HCT116 (cell line): ENCODE measurements at regions not wholly inside any gene's neighbourhood (a gene's known extent, or its start where the extent isn't known, plus 50 kb on each side); places are given as distances from the start of the nearest gene placed in this dataset.

Source experiments
- ATAC-seq: fragments of 200-7000 bp; cut with Tn5 transposase; 2 replicates; pipeline ENCODE4 v1.9.1; 2020; ENCODE audit warnings: mild to moderate bottlenecking, moderate library complexity
- BruUV-seq: library from RNA; stranded (reverse); fragments of 400-500 nt; replicated peaks from 2 replicates; lab custom pipeline; 2021; lab: Mats Ljungman, UMichigan
- CTCF ChIA-PET: fragments of 300-600 bp; sonication (Branson Sonifier 250); formaldehyde crosslinking; loops from one replicate; lab custom pipeline; 2021; ENCODE audit warnings: antibody characterized with exemption; lab: Charles Lee
- POLR2A ChIA-PET: fragments of 300-600, 350-600 bp; sonication (Branson Sonifier 250); formaldehyde crosslinking; loops from one replicate; lab custom pipeline; 2021; ENCODE audit warnings: antibody characterized with exemption; lab: Charles Lee
- RAD21 ChIA-PET, 2 experiments: fragments of 300-600 bp; sonication (Branson Sonifier 250); formaldehyde crosslinking; loops; one replicate each; lab custom pipeline; 2023; ENCODE audit warnings: low total read pairs in 2 of 2; ENCODE audit not compliant: uncharacterized antibody in 2 of 2, unreplicated experiment in 2 of 2, low non-redundant PET in 1 of 2; lab: Charles Lee
- DNase-seq: peaks from one replicate; pipeline ENCODE4 v3.0.0-alpha.2; 2010; ENCODE audit warnings: low read depth, low spot score
- H2AFZ ChIP-seq: fragments of 200-600 bp; shearing (Covaris generic), sonication (generic); 2 replicates; pipeline ENCODE4 v1.6.1; 2017; ENCODE audit warnings: low read depth, mixed run types, mixed read lengths, antibody characterized with exemption, low read length; ENCODE audit not compliant: poor library complexity, severe bottlenecking
- H3K27ac ChIP-seq: 2 replicates; pipeline ENCODE4 v1.5.1; 2012; ENCODE audit warnings: low read depth, low read length
- H3K27me3 ChIP-seq: fragments of 200-600 bp; sonication (generic); 2 replicates; pipeline ENCODE4 v1.6.1; 2016; ENCODE audit warnings: mixed run types, low read length, mixed read lengths; ENCODE audit not compliant: insufficient read depth
- H3K36me3 ChIP-seq, 2 experiments: fragments of 200-500 bp in 1 of 2; fragments of 200-600 bp in 1 of 2; sonication (Bioruptor generic) in 1 of 2; sonication (generic) in 1 of 2; 2 replicates each; pipeline versions ENCODE4 v1.5.1 to v1.6.1; 2014 to 2016; ENCODE audit warnings: low read length in 2 of 2, inconsistent platforms in 1 of 2, mixed read lengths in 1 of 2, mixed run types in 1 of 2; ENCODE audit not compliant: insufficient read depth in 2 of 2, control insufficient read depth in 1 of 2
- H3K4me1 ChIP-seq, 2 experiments: fragments of 200-600 bp in 1 of 2; sonication (generic) in 1 of 2; 2 replicates each; pipeline versions ENCODE4 v1.5.1 to v1.6.1; 2012 to 2017; ENCODE audit warnings: low read length in 2 of 2, inconsistent platforms in 1 of 2, mild to moderate bottlenecking in 1 of 2, mixed read lengths in 1 of 2, mixed run types in 1 of 2, moderate library complexity in 1 of 2; ENCODE audit not compliant: insufficient read depth in 2 of 2, control insufficient read depth in 1 of 2
- H3K4me2 ChIP-seq: fragments of 200-600 bp; sonication (generic); 2 replicates; pipeline ENCODE4 v1.6.1; 2017; ENCODE audit warnings: mixed run types, low read length, mixed read lengths
- H3K4me3 ChIP-seq, 2 experiments: fragments of 200-600 bp in 1 of 2; sonication (generic) in 1 of 2; replicated peaks in 1 of 2; 2 replicates each; pipeline ENCODE4 v1.5.1; 2011 to 2016; ENCODE audit warnings: low read length in 2 of 2, control low read depth in 1 of 2, low read depth in 1 of 2, mild to moderate bottlenecking in 1 of 2, mixed read lengths in 1 of 2, mixed run types in 1 of 2
- H3K79me2 ChIP-seq: fragments of 200-600 bp; sonication (generic); 2 replicates; pipeline ENCODE4 v1.6.1; 2017; ENCODE audit warnings: mild to moderate bottlenecking, mixed run types, low read length, moderate library complexity, mixed read lengths; ENCODE audit not compliant: insufficient read depth
- H3K9ac ChIP-seq: fragments of 200-600 bp; sonication (generic); 2 replicates; pipeline ENCODE4 v1.6.1; 2016; ENCODE audit warnings: low read length, mixed read lengths
- H3K9me2 ChIP-seq: fragments of 200-600 bp; sonication (generic), shearing (Covaris generic); 2 replicates; pipeline ENCODE4 v1.6.1; 2017; ENCODE audit warnings: mixed run types, mild to moderate bottlenecking, moderate library complexity; ENCODE audit not compliant: insufficient read depth
- H3K9me3 ChIP-seq, 2 experiments: fragments of 200-500 bp in 1 of 2; fragments of 200-600 bp in 1 of 2; sonication (Bioruptor generic) in 1 of 2; sonication (generic) in 1 of 2; 2 replicates each; pipeline ENCODE4 v1.6.1; 2014 to 2017; ENCODE audit warnings: low read length in 2 of 2, mixed read lengths in 2 of 2, inconsistent platforms in 1 of 2, low read depth in 1 of 2, mild to moderate bottlenecking in 1 of 2, mixed run types in 1 of 2, moderate library complexity in 1 of 2; ENCODE audit not compliant: control insufficient read depth in 1 of 2, insufficient read depth in 1 of 2
- H4K20me1 ChIP-seq: fragments of 200-600 bp; sonication (generic), shearing (Covaris generic); 2 replicates; pipeline ENCODE4 v1.6.1; 2017; ENCODE audit warnings: mixed run types, mild to moderate bottlenecking, moderate library complexity; ENCODE audit not compliant: insufficient read depth
- EGR1 ChIP-seq: IDR thresholded peaks from 2 replicates; pipeline ENCODE4 v1.6.1; 2012; ENCODE audit warnings: low read depth
- EZH2 ChIP-seq: fragments of 200-600 bp; sonication (generic); IDR thresholded peaks from 2 replicates; pipeline ENCODE4 v1.6.1; 2017; ENCODE audit warnings: antibody characterized with exemption, mixed run types
- EZH2phosphoT487 ChIP-seq: fragments of 200-600 bp; IDR thresholded peaks from 2 replicates; pipeline ENCODE4 v1.6.1; 2018; ENCODE audit warnings: antibody characterized with exemption, borderline replicate concordance
- JUND ChIP-seq: IDR thresholded peaks from 2 replicates; pipeline ENCODE4 v1.6.1; 2012
- POLR2A ChIP-seq: IDR thresholded peaks from 2 replicates; pipeline ENCODE4 v1.7.0; 2011; ENCODE audit warnings: borderline replicate concordance; ENCODE audit not compliant: insufficient read depth, insufficient read length; ENCODE audit errors: extremely low read depth
- POLR2AphosphoS5 ChIP-seq: IDR thresholded peaks from 2 replicates; pipeline ENCODE4 v1.6.1; 2011; ENCODE audit warnings: mild to moderate bottlenecking, low read depth, low read length, moderate library complexity
- RAD21 ChIP-seq: IDR thresholded peaks from 2 replicates; pipeline ENCODE4 v1.6.1; 2012; ENCODE audit warnings: low read depth, mild to moderate bottlenecking
- SIN3A ChIP-seq: IDR thresholded peaks from 2 replicates; pipeline ENCODE4 v1.6.1; 2012; ENCODE audit warnings: low read depth
- SP1 ChIP-seq: IDR thresholded peaks from 2 replicates; pipeline ENCODE4 v1.6.1; 2012; ENCODE audit warnings: low read depth
- TCF7L2 ChIP-seq: IDR thresholded peaks from 2 replicates; pipeline ENCODE4 v1.7.0; 2011; ENCODE audit warnings: borderline replicate concordance, inconsistent platforms; ENCODE audit not compliant: insufficient read depth, insufficient read length; ENCODE audit errors: extremely low read depth
- ZNF274 ChIP-seq: fragments of 200-500 bp; sonication (Bioruptor generic); IDR thresholded peaks from 2 replicates; pipeline ENCODE4 v1.6.1; 2014; ENCODE audit warnings: mild to moderate bottlenecking, low read depth, low read length, inconsistent platforms
- intact Hi-C: fragments of 100-400 bp; cut with micrococcal nuclease; formaldehyde crosslinking; loops from 2 replicates; pipeline ENCODE4 v1.10.0; 2022
- TF ChIP-seq, protein P1 (sequence below): IDR thresholded peaks from 2 replicates; pipeline ENCODE4 v1.6.1; 2012
- TF ChIP-seq, protein P2 (sequence below), 3 experiments: fragments of 200-600 bp in 1 of 3; sonication (generic) in 1 of 3; IDR thresholded peaks in 2 of 3; conservative IDR thresholded peaks in 1 of 3; 2 replicates each; pipeline ENCODE4 v1.5.1; 2012 to 2017; ENCODE audit warnings: low read depth in 2 of 3, low read length in 2 of 3, antibody characterized with exemption in 1 of 3, borderline replicate concordance in 1 of 3, control low read depth in 1 of 3, mild to moderate bottlenecking in 1 of 3, mixed read lengths in 1 of 3, mixed run types in 1 of 3, moderate library complexity in 1 of 3; ENCODE audit not compliant: insufficient read depth in 1 of 3
- TF ChIP-seq, protein P3 (sequence below): IDR thresholded peaks from 2 replicates; pipeline ENCODE4 v1.6.1; 2012
- TF ChIP-seq, protein P4 (sequence below): IDR thresholded peaks from 2 replicates; pipeline ENCODE4 v1.6.1; 2012; ENCODE audit warnings: low read depth
- TF ChIP-seq, protein P5 (sequence below): IDR thresholded peaks from 2 replicates; pipeline ENCODE4 v1.6.1; 2011; ENCODE audit warnings: mild to moderate bottlenecking, low read length, moderate library complexity; ENCODE audit not compliant: insufficient replicate concordance; ENCODE audit errors: extremely low read depth

DNA sequence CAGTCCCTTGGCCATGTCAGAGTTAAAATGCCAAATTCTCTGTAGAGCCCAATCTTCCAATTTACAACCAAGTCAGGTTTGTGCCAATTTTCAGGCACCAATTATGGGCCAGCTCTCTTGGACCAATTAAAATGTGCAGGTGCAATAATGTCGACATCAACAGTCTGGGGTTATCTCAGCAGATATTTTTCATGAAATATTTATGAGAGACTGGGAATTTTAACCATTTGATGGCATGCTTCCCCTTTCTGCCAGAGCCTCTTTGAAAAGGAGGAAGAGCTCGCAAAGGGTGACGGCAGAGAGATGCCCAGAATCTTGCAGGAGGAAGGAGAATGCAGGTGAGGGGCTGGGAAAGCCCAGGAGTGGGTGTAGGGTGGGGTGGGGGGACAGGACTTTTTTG lies 100.8 kb upstream of the SYT13 start:
- TF ChIP-seq, protein P1, sequence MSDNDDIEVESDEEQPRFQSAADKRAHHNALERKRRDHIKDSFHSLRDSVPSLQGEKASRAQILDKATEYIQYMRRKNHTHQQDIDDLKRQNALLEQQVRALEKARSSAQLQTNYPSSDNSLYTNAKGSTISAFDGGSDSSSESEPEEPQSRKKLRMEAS: no peak
- TF ChIP-seq POLR2A (no peak), EGR1 (no peak), EZH2phosphoT487 (no peak), ZNF274 (no peak), JUND (no peak), SIN3A (no peak), RAD21 (no peak), EZH2 (no peak), POLR2AphosphoS5 (no peak), SP1 (no peak), TCF7L2 (no peak)
- TF ChIP-seq, protein P2, sequence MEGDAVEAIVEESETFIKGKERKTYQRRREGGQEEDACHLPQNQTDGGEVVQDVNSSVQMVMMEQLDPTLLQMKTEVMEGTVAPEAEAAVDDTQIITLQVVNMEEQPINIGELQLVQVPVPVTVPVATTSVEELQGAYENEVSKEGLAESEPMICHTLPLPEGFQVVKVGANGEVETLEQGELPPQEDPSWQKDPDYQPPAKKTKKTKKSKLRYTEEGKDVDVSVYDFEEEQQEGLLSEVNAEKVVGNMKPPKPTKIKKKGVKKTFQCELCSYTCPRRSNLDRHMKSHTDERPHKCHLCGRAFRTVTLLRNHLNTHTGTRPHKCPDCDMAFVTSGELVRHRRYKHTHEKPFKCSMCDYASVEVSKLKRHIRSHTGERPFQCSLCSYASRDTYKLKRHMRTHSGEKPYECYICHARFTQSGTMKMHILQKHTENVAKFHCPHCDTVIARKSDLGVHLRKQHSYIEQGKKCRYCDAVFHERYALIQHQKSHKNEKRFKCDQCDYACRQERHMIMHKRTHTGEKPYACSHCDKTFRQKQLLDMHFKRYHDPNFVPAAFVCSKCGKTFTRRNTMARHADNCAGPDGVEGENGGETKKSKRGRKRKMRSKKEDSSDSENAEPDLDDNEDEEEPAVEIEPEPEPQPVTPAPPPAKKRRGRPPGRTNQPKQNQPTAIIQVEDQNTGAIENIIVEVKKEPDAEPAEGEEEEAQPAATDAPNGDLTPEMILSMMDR (IDR thresholded peaks at IDR 0.05 in 2 of 3, conservative IDR thresholded peaks at IDR 0.05 in 1 of 3; ENCODE audit: borderline replicate concordance in 1 of 3, insufficient read depth in 1 of 3, low read depth in 2 of 3, low read length in 2 of 3): no peak
- TF ChIP-seq, protein P3, sequence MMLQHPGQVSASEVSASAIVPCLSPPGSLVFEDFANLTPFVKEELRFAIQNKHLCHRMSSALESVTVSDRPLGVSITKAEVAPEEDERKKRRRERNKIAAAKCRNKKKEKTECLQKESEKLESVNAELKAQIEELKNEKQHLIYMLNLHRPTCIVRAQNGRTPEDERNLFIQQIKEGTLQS: no peak
- TF ChIP-seq, protein P4, sequence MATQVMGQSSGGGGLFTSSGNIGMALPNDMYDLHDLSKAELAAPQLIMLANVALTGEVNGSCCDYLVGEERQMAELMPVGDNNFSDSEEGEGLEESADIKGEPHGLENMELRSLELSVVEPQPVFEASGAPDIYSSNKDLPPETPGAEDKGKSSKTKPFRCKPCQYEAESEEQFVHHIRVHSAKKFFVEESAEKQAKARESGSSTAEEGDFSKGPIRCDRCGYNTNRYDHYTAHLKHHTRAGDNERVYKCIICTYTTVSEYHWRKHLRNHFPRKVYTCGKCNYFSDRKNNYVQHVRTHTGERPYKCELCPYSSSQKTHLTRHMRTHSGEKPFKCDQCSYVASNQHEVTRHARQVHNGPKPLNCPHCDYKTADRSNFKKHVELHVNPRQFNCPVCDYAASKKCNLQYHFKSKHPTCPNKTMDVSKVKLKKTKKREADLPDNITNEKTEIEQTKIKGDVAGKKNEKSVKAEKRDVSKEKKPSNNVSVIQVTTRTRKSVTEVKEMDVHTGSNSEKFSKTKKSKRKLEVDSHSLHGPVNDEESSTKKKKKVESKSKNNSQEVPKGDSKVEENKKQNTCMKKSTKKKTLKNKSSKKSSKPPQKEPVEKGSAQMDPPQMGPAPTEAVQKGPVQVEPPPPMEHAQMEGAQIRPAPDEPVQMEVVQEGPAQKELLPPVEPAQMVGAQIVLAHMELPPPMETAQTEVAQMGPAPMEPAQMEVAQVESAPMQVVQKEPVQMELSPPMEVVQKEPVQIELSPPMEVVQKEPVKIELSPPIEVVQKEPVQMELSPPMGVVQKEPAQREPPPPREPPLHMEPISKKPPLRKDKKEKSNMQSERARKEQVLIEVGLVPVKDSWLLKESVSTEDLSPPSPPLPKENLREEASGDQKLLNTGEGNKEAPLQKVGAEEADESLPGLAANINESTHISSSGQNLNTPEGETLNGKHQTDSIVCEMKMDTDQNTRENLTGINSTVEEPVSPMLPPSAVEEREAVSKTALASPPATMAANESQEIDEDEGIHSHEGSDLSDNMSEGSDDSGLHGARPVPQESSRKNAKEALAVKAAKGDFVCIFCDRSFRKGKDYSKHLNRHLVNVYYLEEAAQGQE: no peak
- TF ChIP-seq, protein P5, sequence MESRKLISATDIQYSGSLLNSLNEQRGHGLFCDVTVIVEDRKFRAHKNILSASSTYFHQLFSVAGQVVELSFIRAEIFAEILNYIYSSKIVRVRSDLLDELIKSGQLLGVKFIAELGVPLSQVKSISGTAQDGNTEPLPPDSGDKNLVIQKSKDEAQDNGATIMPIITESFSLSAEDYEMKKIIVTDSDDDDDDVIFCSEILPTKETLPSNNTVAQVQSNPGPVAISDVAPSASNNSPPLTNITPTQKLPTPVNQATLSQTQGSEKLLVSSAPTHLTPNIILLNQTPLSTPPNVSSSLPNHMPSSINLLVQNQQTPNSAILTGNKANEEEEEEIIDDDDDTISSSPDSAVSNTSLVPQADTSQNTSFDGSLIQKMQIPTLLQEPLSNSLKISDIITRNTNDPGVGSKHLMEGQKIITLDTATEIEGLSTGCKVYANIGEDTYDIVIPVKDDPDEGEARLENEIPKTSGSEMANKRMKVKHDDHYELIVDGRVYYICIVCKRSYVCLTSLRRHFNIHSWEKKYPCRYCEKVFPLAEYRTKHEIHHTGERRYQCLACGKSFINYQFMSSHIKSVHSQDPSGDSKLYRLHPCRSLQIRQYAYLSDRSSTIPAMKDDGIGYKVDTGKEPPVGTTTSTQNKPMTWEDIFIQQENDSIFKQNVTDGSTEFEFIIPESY: no peak
- intact Hi-C loops: no loop called here
- Histone ChIP-seq H3K4me3 (no peak overlapping the region), H3K4me1 (no peaks in the 10 kb centered on the region), H3K9me3 (no peaks in the 10 kb centered on the region), H3K9me2 (no peaks in the 10 kb centered on the region), H3K36me3 (no peaks in the 10 kb centered on the region), H3K27ac (no peak overlapping the region), H3K4me2 (no peak overlapping the region), H4K20me1 (no peaks in the 10 kb centered on the region), H3K9ac (no peak overlapping the region), H3K79me2 (no peaks in the 10 kb centered on the region), H3K27me3 (peaks cover 22% of the 10 kb centered on the region), H2AFZ (no peak overlapping the region)
- ATAC-seq: no peak
- CTCF ChIA-PET: interaction anchor here (1.7 kb wide), 1 partner anchor 16 kb away, joined by 5 read pairs; no protein-coding TSS in a partner anchor
- RAD21 ChIA-PET: no interaction called here
- DNase-seq: no peak
- BruUV-seq: no TSS peak
- POLR2A ChIA-PET: no interaction called here
